ENCODE measurements at regions not wholly inside any gene's neighbourhood (a gene's known extent, or its start where the extent isn't known, plus 50 kb on each side); places are given as distances from the start of the nearest gene placed in this dataset.
A peak's percentile ranks its signal among the peaks of the same experiment; 100 is the strongest.

DNA sequence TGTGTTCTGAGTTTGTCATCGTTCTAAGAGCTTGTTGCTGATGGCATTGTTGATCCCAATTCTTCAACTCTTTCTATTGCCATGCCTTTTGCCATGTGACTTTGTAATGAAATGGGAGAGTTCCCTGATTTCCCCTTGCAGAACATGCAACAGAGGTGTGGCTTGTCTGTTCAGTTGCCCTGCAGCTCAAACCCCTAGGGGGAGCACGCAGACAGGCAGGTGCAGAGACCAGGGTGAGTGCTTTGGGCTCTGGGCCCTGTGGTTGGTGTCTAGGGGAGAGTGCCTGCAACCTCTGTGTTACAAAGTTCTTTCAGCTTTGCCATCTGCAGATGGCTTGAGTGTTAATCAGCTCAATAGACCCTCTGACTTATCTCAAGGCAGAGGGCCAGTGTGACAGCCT, 332.7 kb downstream of the MID1IP1 start:
- H3K27ac ChIP-seq (ENCODE audit: low read depth in 1 of 2, low read length in 2 of 2) = no peak overlapping the region
- TF ChIP-seq, protein P1, sequence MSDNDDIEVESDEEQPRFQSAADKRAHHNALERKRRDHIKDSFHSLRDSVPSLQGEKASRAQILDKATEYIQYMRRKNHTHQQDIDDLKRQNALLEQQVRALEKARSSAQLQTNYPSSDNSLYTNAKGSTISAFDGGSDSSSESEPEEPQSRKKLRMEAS (IDR thresholded peaks at IDR 0.05) = no peak
- no peak for TF ChIP-seq TAF1 (conservative IDR thresholded peaks at IDR 0.05)
- TF ChIP-seq RAD21 (IDR thresholded peaks at IDR 0.05) = peak; percentile 5 to 61
- 66% methylated on average over 2 of the region's 2 CpGs for WGBS
- no peaks in the 10 kb centered on the region for H3K9me3 ChIP-seq (ENCODE audit: control insufficient read depth in 4 of 4, low read length in 3 of 4)
- H3K9ac ChIP-seq (ENCODE audit: low read depth in 1 of 2, low read length in 2 of 2) = no peak overlapping the region
- no peak for DNase-seq (ENCODE audit: low spot score)
- no peaks in the 10 kb centered on the region for H3K36me3 ChIP-seq (ENCODE audit: control insufficient read depth in 4 of 4, insufficient read depth in 3 of 4, low read depth in 1 of 4, low read length in 3 of 4)
- no peak overlapping the region for H3K4me3 ChIP-seq (ENCODE audit: low read depth in 1 of 3, low read length in 3 of 3)
- no peaks in the 10 kb centered on the region for H3K4me1 ChIP-seq (ENCODE audit: control insufficient read depth in 4 of 4, insufficient read depth in 4 of 4, low read length in 3 of 4)
- no peaks in the 10 kb centered on the region for H3K27me3 ChIP-seq (ENCODE audit: control insufficient read depth in 4 of 4, insufficient read depth in 4 of 4, low read length in 3 of 4)

GRCh38 chrX:39137363-39137954, 336.2 kb downstream of the MID1IP1 start:
- Histone ChIP-seq H3K27me3 (ENCODE audit: control insufficient read depth in 4 of 4, insufficient read depth in 4 of 4, low read length in 3 of 4) (no peaks in the 10 kb centered on the region), H3K4me1 (ENCODE audit: control insufficient read depth in 4 of 4, insufficient read depth in 4 of 4, low read length in 3 of 4) (no peaks in the 10 kb centered on the region), H3K4me3 (ENCODE audit: low read depth in 1 of 3, low read length in 3 of 3) (no peak overlapping the region), H3K9me3 (ENCODE audit: control insufficient read depth in 4 of 4, low read length in 3 of 4) (no peaks in the 10 kb centered on the region), H3K36me3 (ENCODE audit: control insufficient read depth in 4 of 4, insufficient read depth in 3 of 4, low read depth in 1 of 4, low read length in 3 of 4) (no peaks in the 10 kb centered on the region), H3K27ac (ENCODE audit: low read depth in 1 of 2, low read length in 2 of 2) (no peak overlapping the region), H3K9ac (ENCODE audit: low read depth in 1 of 2, low read length in 2 of 2) (no peak overlapping the region)
- WGBS = 94% methylated on average over 3 of the region's 3 CpGs
- TF ChIP-seq ATF3 (IDR thresholded peaks at IDR 0.05) (no peak), FOXA2 (IDR thresholded peaks at IDR 0.05) (no peak), FOXA1 (IDR thresholded peaks at IDR 0.05) (no peak), RXRA (IDR thresholded peaks at IDR 0.05) (no peak), EGR1 (IDR thresholded peaks at IDR 0.05; ENCODE audit: low read depth in 2 of 2) (no peak), REST (IDR thresholded peaks at IDR 0.05) (no peak), CTCF (IDR thresholded peaks at IDR 0.05; ENCODE audit: low read depth, low read length, missing input control) (no peak), YY1 (IDR thresholded peaks at IDR 0.05) (no peak), HNF4G (IDR thresholded peaks at IDR 0.05) (no peak), GABPA (IDR thresholded peaks at IDR 0.05 in 1 of 2, conservative IDR thresholded peaks at IDR 0.05 in 1 of 2) (no peak), SP1 (IDR thresholded peaks at IDR 0.05) (no peak)
- TF ChIP-seq, protein P2, sequence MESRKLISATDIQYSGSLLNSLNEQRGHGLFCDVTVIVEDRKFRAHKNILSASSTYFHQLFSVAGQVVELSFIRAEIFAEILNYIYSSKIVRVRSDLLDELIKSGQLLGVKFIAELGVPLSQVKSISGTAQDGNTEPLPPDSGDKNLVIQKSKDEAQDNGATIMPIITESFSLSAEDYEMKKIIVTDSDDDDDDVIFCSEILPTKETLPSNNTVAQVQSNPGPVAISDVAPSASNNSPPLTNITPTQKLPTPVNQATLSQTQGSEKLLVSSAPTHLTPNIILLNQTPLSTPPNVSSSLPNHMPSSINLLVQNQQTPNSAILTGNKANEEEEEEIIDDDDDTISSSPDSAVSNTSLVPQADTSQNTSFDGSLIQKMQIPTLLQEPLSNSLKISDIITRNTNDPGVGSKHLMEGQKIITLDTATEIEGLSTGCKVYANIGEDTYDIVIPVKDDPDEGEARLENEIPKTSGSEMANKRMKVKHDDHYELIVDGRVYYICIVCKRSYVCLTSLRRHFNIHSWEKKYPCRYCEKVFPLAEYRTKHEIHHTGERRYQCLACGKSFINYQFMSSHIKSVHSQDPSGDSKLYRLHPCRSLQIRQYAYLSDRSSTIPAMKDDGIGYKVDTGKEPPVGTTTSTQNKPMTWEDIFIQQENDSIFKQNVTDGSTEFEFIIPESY (IDR thresholded peaks at IDR 0.05) = no peak
- TF ChIP-seq, protein P1 (IDR thresholded peaks at IDR 0.05) = no peak
- no peak for DNase-seq (ENCODE audit: low spot score)
